ENCODE measurements at regions not wholly inside any gene's neighbourhood (a gene's known extent, or its start where the extent isn't known, plus 50 kb on each side); places are given as distances from the start of the nearest gene placed in this dataset.

- no peaks in the 10 kb centered on the region for H3K36me3 Mint-ChIP-seq (ENCODE audit: insufficient read depth, unreplicated experiment)
- BruUV-seq (replicated peaks), result no TSS peak
- no peak overlapping the region for H3K27ac Mint-ChIP-seq (ENCODE audit: unreplicated experiment)
- TF ChIP-seq CTCF (IDR thresholded peaks at IDR 0.05; ENCODE audit: unreplicated experiment), result no peak
- no peaks in the 10 kb centered on the region for H3K4me1 Mint-ChIP-seq (ENCODE audit: low read depth, unreplicated experiment)
- H3K9me3 Mint-ChIP-seq (ENCODE audit: low read depth, unreplicated experiment), result peaks cover 3% of the 10 kb centered on the region
- no peaks in the 10 kb centered on the region for H3K27me3 Mint-ChIP-seq (ENCODE audit: unreplicated experiment)
- intact Hi-C loops (cut with micrococcal nuclease; ENCODE audit: unreplicated experiment), result no loop called here
- DNase-seq, result no peak
- no peak overlapping the region for H3K4me3 Mint-ChIP-seq (ENCODE audit: low read depth, unreplicated experiment)
- CTCF ChIA-PET, result no interaction called here
These were observed 346.6 kb downstream of the PMP22 start for GRCh38 chr17:14918540-14918939.

- Mint-ChIP-seq H3K27ac (ENCODE audit: unreplicated experiment) (no peak overlapping the region), H3K9me3 (ENCODE audit: low read depth, unreplicated experiment) (peaks cover 21% of the 10 kb centered on the region), H3K4me3 (ENCODE audit: low read depth, unreplicated experiment) (no peak overlapping the region), H3K4me1 (ENCODE audit: low read depth, unreplicated experiment) (no peaks in the 10 kb centered on the region), H3K27me3 (ENCODE audit: unreplicated experiment) (no peaks in the 10 kb centered on the region), H3K36me3 (ENCODE audit: insufficient read depth, unreplicated experiment) (no peaks in the 10 kb centered on the region)
- no TSS peak for BruUV-seq (replicated peaks)
- DNase-seq, result no peak
- CTCF ChIA-PET, result no interaction called here
- intact Hi-C loops (cut with micrococcal nuclease; ENCODE audit: unreplicated experiment), result no loop called here
- no peak for TF ChIP-seq CTCF (IDR thresholded peaks at IDR 0.05; ENCODE audit: unreplicated experiment)
These were observed 354.2 kb downstream of the PMP22 start for GRCh38 chr17:14910916-14911315.

GRCh38 chr17:14904386-14904785 lies 360.7 kb downstream of the PMP22 start:
- Mint-ChIP-seq H3K4me1 (ENCODE audit: low read depth, unreplicated experiment) (no peaks in the 10 kb centered on the region), H3K27ac (ENCODE audit: unreplicated experiment) (no peak overlapping the region), H3K9me3 (ENCODE audit: low read depth, unreplicated experiment) (peaks cover 12% of the 10 kb centered on the region), H3K27me3 (ENCODE audit: unreplicated experiment) (no peaks in the 10 kb centered on the region), H3K4me3 (ENCODE audit: low read depth, unreplicated experiment) (no peak overlapping the region), H3K36me3 (ENCODE audit: insufficient read depth, unreplicated experiment) (no peaks in the 10 kb centered on the region)
- CTCF ChIA-PET, result no interaction called here
- BruUV-seq (replicated peaks), result no TSS peak
- no peak for TF ChIP-seq CTCF (IDR thresholded peaks at IDR 0.05; ENCODE audit: unreplicated experiment)
- intact Hi-C loops (cut with micrococcal nuclease; ENCODE audit: unreplicated experiment), result no loop called here
- no peak for DNase-seq

GRCh38 chr17:14903854-14904253 lies 361.3 kb downstream of the PMP22 start:
- CTCF ChIA-PET, result no interaction called here
- no peaks in the 10 kb centered on the region for H3K4me1 Mint-ChIP-seq (ENCODE audit: low read depth, unreplicated experiment)

More at GRCh38 chr17:14903854-14904253, 361.3 kb downstream of the PMP22 start:
- intact Hi-C loops (cut with micrococcal nuclease; ENCODE audit: unreplicated experiment), result no loop called here
- Mint-ChIP-seq H3K9me3 (ENCODE audit: low read depth, unreplicated experiment) (peaks cover 12% of the 10 kb centered on the region), H3K36me3 (ENCODE audit: insufficient read depth, unreplicated experiment) (no peaks in the 10 kb centered on the region), H3K4me3 (ENCODE audit: low read depth, unreplicated experiment) (no peak overlapping the region), H3K27ac (ENCODE audit: unreplicated experiment) (no peak overlapping the region), H3K27me3 (ENCODE audit: unreplicated experiment) (no peaks in the 10 kb centered on the region)
- no TSS peak for BruUV-seq (replicated peaks)
- no peak for DNase-seq
- no peak for TF ChIP-seq CTCF (IDR thresholded peaks at IDR 0.05; ENCODE audit: unreplicated experiment)

Measured in Calu3 (cell line).